ENCODE measurements at regions not wholly inside any gene's neighbourhood (a gene's known extent, or its start where the extent isn't known, plus 50 kb on each side); places are given as distances from the start of the nearest gene placed in this dataset.
"Not testable (repeated sequence)": the region's sequence is repeated elsewhere in the genome, so short reads cannot be mapped to it uniquely, and the experiment has no call there.

DNA sequence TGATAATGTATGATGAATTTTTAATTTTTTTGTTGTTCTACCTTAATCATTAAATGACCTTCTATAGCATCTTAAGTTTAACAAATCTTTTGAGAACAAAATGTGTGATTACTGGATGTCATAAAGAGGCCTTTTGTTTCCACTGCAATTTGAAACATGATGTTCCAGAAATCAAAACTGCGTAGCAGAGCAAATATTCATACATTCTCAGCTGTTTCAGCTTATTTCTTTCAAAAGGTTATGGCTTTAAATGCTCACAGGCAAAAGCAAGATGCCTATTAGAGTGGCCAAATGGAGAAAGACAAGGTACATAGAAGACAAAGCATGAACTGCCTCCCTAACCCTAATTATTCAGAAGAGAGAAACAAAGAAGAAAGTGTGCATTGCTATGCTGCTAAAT lies 233.0 kb upstream of the SLC7A11 start:
- no peaks in the 10 kb centered on the region for H3K27me3 ChIP-seq
- H3K4me3 ChIP-seq = no peak overlapping the region
- DNase-seq = no peak
- no peaks in the 10 kb centered on the region for H3K36me3 ChIP-seq
- intact Hi-C loops (cut with DNase I; ENCODE audit: low total_unique reads) = no loop called here
- no peaks in the 10 kb centered on the region for H3K9me3 ChIP-seq
- no peaks in the 10 kb centered on the region for H3K4me1 ChIP-seq
- TF ChIP-seq, protein P1, sequence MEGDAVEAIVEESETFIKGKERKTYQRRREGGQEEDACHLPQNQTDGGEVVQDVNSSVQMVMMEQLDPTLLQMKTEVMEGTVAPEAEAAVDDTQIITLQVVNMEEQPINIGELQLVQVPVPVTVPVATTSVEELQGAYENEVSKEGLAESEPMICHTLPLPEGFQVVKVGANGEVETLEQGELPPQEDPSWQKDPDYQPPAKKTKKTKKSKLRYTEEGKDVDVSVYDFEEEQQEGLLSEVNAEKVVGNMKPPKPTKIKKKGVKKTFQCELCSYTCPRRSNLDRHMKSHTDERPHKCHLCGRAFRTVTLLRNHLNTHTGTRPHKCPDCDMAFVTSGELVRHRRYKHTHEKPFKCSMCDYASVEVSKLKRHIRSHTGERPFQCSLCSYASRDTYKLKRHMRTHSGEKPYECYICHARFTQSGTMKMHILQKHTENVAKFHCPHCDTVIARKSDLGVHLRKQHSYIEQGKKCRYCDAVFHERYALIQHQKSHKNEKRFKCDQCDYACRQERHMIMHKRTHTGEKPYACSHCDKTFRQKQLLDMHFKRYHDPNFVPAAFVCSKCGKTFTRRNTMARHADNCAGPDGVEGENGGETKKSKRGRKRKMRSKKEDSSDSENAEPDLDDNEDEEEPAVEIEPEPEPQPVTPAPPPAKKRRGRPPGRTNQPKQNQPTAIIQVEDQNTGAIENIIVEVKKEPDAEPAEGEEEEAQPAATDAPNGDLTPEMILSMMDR (IDR thresholded peaks at IDR 0.05) = no peak
- no peak for TF ChIP-seq POLR2A (IDR thresholded peaks at IDR 0.05)
- H3K27ac ChIP-seq = no peak overlapping the region

DNA sequence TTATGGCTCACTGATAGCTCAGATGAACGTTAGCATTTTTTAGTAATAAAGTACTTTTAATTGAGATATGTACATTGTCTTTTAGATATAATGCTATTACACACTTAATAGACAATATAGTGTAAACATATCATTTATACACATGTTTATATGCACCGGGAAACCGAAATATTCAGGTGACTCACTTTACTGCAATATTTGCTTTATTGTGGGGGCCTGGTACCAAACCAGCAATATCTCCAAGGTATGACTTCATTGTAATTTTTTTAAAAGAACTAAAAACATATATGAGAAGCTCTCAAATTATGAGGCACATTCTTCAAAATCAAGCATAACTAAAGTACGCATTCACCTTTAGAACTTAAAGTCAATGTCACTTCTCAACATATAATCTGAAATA lies 231.2 kb upstream of the SLC7A11 start:
- TF ChIP-seq POLR2A (IDR thresholded peaks at IDR 0.05) = no peak
- TF ChIP-seq, protein P1 (IDR thresholded peaks at IDR 0.05) = no peak
- no peaks in the 10 kb centered on the region for H3K9me3 ChIP-seq
- H3K4me1 ChIP-seq = no peaks in the 10 kb centered on the region
- H3K27me3 ChIP-seq = no peaks in the 10 kb centered on the region
- DNase-seq = no peak
- intact Hi-C loops (cut with DNase I; ENCODE audit: low total_unique reads) = no loop called here
- no peak overlapping the region for H3K27ac ChIP-seq
- H3K36me3 ChIP-seq = no peaks in the 10 kb centered on the region
- no peak overlapping the region for H3K4me3 ChIP-seq

DNA sequence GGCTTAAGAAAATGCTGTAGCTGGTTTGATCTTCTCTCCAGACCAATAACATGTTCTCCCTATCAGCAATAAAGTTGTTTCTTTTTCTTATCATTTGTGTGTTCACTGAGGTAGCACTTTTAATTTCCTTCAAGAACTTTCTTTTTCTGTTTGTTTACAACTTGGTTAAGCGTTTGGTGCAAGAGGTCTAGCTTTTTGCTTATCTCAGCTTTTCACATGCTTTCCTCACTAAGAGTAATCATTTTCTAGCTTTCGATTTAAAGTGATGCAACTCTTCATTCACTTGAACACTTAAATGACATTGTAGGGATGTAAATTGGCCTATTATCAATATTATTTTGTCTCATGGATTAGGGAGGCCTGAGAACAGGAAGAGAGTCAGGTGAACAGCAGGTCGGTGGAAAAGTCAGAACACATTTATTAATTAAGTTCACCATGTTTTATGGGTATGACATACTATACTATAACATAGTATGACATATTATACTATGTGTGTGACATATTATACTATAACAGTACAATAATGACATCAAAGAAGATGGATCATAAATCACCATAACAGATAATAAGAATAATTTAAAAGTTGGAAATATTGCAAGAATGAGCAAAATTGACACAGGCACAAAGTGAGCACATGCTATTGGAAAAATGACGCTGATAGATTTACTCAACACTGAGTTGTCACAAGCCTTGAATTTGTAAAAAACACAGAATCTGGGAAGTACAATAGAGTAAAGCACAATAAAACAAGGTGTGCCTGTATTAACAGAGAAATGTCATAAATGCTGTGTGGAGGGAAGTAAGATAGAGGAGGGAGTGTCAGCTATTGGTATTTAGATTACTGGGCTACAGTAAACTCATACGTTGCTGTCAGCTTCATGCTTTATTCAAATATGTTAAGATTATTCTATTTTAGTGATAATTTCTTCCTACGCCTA lies 218.6 kb upstream of the SLC7A11 start:
- Histone ChIP-seq H3K27me3 (no peaks in the 10 kb centered on the region), H3K9me3 (no peaks in the 10 kb centered on the region), H3K36me3 (no peaks in the 10 kb centered on the region), H3K27ac (no peak overlapping the region), H3K4me3 (no peak overlapping the region), H3K4me1 (no peaks in the 10 kb centered on the region)
- intact Hi-C loops (cut with DNase I; ENCODE audit: low total_unique reads) = no loop called here
- no peak for TF ChIP-seq POLR2A (IDR thresholded peaks at IDR 0.05)
- TF ChIP-seq, protein P1 (IDR thresholded peaks at IDR 0.05) = no peak
- DNase-seq = no peak

DNA sequence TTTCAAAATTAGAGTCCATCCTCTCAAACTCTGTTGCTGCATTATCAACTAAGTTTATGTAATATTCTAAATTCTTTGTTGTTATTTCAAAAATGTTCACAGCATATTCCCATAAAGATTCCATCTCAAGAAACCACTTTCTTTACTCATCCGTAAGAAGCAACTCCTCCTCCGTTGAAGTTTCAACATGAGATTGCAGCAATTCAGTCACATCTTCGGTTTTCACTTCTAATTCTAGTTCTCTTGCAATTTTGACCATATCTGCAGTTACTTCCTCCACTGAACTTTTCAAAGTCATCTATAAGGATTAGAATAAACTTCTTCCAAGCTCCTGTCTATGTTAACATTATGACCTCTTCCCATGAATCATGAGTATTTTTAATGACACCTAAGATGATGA lies 216.6 kb upstream of the SLC7A11 start:
- Histone ChIP-seq H3K27me3 (no peaks in the 10 kb centered on the region), H3K4me1 (no peaks in the 10 kb centered on the region), H3K9me3 (no peaks in the 10 kb centered on the region), H3K36me3 (no peaks in the 10 kb centered on the region), H3K27ac (no peak overlapping the region), H3K4me3 (no peak overlapping the region)
- DNase-seq = no peak
- intact Hi-C loops (cut with DNase I; ENCODE audit: low total_unique reads) = no loop called here
- TF ChIP-seq, protein P1 (IDR thresholded peaks at IDR 0.05) = no peak
- TF ChIP-seq POLR2A (IDR thresholded peaks at IDR 0.05) = no peak

DNA sequence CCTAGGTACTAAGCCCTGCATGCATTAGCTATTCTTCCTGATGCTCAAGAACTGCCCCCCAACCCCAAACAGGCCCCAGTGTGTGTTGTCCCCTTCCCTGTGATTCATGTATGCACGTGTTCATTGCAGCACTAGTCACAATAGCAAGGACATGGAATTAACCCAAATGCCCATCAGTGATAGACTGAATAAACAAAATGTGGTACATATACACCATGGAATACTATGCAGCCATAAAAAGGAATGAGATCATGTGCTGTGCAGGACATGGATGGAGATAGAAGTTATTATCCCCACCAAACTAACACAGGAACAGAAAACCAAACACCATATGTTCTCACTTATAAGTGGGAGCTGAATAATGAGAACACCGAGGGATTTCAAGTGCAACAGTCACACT lies 214.2 kb upstream of the SLC7A11 start:
- H3K36me3 ChIP-seq, DNase-seq: not testable (repeated sequence)

More for the DNA sequence above, 214.2 kb upstream of the SLC7A11 start:
- H3K27ac ChIP-seq; H3K4me3 ChIP-seq; intact Hi-C loops (cut with DNase I; ENCODE audit: low total_unique reads); H3K4me1 ChIP-seq; H3K9me3 ChIP-seq; H3K27me3 ChIP-seq: not testable (repeated sequence)

Measured in uterus (tissue), 3 donors.